ENCODE measurements at regions not wholly inside any gene's neighbourhood (a gene's known extent, or its start where the extent isn't known, plus 50 kb on each side); places are given as distances from the start of the nearest gene placed in this dataset.
"Not testable (repeated sequence)": the region's sequence is repeated elsewhere in the genome, so short reads cannot be mapped to it uniquely, and the experiment has no call there.

- not testable (repeated sequence) for DNase-seq (ENCODE audit: low read depth)
Measured at GRCh38 chr2:87485455-87485854, 262.4 kb upstream of the PLGLB2 start.

- DNase-seq (ENCODE audit: low read depth) = not testable (repeated sequence)
Measured at GRCh38 chr2:87485884-87486283, 262.0 kb upstream of the PLGLB2 start.

DNA sequence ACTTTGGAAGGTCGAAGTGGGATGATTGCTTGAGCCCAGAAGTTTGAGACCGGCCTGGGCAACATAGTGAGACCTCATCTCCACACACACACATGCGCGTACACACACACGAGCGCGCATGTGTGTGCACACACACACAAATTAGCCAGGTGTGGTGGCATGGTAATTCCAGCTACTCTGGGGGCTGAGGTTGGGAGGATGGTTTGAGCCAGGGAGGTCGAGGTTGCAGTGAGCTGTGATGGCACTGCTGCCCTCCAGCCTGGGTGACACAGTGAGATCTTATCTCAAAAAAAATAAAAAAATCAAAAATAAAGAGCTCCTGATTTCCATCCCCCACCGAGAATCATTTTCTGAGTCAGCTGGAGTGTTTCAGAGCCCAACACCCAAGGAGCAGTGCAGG is 261.5 kb upstream of the PLGLB2 start:
- not testable (repeated sequence) for DNase-seq (ENCODE audit: low read depth)

DNA sequence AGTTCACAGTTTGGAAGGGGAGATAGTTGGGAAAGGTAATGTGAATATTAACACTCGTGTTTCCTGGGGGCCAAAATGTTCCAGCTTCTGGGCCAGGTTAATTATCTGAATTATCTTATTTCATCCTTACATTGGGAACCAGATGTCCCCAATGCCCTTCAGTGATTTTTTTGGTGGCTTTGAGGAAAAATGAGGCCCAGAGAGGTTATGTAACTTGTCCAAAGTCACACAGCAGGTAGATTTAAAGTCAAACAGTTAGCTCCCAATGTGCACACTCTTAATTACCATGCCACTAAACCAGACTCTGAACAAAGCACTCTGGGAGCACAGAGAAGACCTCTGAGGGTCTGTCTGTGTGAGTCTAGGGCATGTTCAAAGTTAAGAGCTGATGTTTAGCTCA is 259.9 kb upstream of the PLGLB2 start:
- DNase-seq (ENCODE audit: low read depth) = not testable (repeated sequence)

DNA sequence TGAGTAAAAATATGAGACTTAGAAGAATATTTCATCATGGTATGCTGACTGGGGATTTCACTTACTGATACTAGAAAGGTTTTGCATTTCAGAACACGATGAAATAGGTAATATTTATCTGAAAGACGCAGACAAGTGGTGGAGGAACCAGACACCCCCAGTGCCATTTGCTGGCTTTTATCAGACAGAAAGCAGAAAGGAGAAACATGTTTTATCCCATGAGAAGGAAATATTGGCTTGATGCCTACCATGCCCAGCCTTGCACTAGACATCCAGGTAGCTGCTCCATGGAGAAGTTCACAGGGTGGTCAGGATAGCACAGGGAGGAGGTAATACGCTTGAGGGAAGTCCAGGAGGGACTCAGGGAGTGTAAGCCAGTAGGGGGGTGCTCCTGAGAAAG is 258.9 kb upstream of the PLGLB2 start:
- not testable (repeated sequence) for DNase-seq (ENCODE audit: low read depth)

DNA sequence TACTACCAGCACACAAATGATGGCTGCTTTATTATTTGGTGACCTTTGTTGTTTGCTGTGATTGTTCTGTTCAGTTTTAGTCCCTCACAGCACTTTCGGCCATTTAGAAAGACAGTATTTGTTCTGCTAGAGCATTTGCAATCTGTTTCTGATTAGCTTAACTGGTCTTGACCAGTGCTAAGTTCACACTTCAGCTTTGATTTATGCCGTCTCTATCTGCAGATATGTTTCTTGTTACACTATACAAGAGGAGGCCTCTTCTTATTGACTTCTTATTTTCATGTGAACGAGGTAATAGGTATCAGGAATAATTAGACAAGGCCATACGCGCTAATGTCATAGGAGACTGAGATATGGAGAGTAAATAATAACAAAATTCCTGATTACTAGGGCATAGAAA is 253.0 kb upstream of the PLGLB2 start:
- DNase-seq (ENCODE audit: low read depth) = not testable (repeated sequence)

DNA sequence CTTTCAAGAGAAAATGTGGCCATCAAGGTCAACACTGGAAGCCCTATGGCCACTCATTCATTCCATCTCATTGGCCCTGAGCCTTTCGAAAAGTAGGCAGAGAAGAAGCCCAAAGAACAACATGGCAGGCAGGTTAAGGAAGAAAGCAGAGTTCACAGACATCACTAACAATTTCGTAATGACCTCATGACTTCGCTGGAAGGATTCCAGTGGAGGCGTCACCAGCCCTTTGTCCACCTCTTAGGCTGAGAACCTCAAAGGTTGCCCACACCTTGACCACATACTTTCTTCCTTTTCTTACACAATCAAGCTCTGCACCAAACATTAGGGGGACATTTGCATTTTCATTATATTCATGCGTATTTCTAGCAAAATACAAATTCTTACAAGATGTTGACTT is 252.4 kb upstream of the PLGLB2 start:
- DNase-seq (ENCODE audit: low read depth) = not testable (repeated sequence)

- not testable (repeated sequence) for DNase-seq (ENCODE audit: low read depth)
Measured at GRCh38 chr2:87496036-87497006, 251.6 kb upstream of the PLGLB2 start.

- not testable (repeated sequence) for DNase-seq (ENCODE audit: low read depth)
Measured at GRCh38 chr2:87497135-87497534, 250.8 kb upstream of the PLGLB2 start.

GRCh38 chr2:87497700-87498099 is 250.2 kb upstream of the PLGLB2 start:
- not testable (repeated sequence) for DNase-seq (ENCODE audit: low read depth)

DNA sequence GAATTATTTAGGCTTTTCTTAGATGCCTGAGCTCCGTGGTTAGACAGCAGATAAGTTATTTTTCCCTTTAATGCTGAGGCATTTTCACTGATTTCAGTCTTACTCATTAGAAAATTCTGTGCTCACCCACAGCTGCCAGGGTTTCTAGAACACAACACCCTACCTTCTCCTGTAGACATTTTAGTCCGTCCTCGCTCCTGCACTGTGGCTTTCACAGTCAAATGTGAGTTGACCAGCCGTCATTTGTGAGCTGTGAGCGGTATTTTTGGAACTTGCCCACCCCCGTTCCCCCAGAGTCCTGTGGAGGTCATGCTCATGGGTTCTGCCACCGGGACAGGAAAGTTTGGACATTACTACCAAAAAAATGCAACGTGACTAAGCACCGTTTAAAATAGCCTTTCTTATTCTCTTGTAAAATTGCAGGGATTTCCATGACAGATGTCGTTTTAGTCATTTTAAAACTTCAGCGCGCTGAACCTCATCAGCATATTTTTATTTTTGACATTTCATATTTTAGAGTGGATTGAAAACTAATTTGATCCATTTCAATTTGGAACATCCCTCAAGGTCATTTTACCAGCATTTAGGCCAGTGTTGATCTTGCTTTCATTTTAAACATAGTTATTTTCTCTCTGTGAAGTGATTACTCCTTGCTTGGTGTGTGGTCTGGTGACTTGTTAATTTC is 249.6 kb upstream of the PLGLB2 start:
- DNase-seq (ENCODE audit: low read depth) = not testable (repeated sequence)

- DNase-seq (ENCODE audit: low read depth) = not testable (repeated sequence)
Measured at GRCh38 chr2:87498854-87499238, 249.0 kb upstream of the PLGLB2 start.

GRCh38 chr2:87499860-87500259 is 248.0 kb upstream of the PLGLB2 start:
- DNase-seq (ENCODE audit: low read depth) = not testable (repeated sequence)

GRCh38 chr2:87500421-87500820 is 247.5 kb upstream of the PLGLB2 start:
- not testable (repeated sequence) for DNase-seq (ENCODE audit: low read depth)

- not testable (repeated sequence) for DNase-seq (ENCODE audit: low read depth)
Measured at GRCh38 chr2:87500951-87501350, 246.9 kb upstream of the PLGLB2 start.

DNA sequence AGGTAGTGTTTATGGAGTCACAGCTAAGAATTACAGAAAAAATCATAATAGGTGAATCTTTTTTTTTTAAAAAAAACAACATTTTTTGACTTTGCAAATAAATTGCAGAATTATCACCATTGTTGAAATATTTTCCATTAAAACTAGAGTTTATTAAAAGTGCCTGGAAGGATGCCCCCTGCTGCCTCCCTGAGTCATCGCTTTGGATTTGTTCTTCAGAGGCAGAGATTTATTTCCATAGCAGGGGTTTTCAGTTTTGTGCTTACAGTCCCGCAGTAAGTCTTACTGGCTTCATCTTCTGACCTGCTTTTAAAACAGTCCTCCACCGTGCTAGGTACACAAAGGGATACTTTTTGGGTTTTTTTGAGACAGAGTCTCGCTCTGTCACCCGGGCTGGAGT is 244.9 kb upstream of the PLGLB2 start:
- not testable (repeated sequence) for DNase-seq (ENCODE audit: low read depth)

- not testable (repeated sequence) for DNase-seq (ENCODE audit: low read depth)
Measured at GRCh38 chr2:87505239-87505638, 242.6 kb upstream of the PLGLB2 start.

GRCh38 chr2:87505909-87506308 is 242.0 kb upstream of the PLGLB2 start:
- not testable (repeated sequence) for DNase-seq (ENCODE audit: low read depth)

GRCh38 chr2:87507378-87508348 is 240.2 kb upstream of the PLGLB2 start:
- DNase-seq (ENCODE audit: low read depth) = not testable (repeated sequence)

DNA sequence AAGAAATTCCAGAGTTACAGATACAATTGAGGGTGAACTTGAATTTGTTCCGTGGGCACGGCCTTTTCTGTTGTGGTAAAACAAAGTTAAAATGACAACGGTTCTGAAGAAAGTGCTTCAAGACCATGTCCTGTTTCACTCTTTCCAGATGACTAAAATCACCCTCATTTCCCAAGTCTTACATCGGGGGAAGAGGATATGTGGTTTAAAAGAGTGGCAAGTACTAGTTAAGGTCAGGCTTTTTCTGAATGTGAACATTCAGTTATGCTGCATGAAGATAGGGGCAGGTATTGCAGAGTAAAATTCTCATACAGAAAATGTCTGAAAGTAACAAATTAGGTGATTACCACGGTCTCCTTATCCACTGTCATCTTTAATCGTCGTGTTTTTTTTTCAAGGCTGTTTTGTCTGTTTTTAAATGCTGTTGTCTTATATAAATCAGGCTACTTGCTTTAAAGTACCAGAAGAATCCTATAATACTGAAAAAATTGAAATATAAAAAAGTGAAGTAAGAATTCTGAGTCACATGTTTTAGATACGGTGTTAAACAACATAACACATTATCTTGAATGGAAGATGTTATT is 236.6 kb upstream of the PLGLB2 start:
- DNase-seq (ENCODE audit: low read depth) = not testable (repeated sequence)
